ENCODE measurements at regions not wholly inside any gene's neighbourhood (a gene's known extent, or its start where the extent isn't known, plus 50 kb on each side); places are given as distances from the start of the nearest gene placed in this dataset.
"Not testable (repeated sequence)": the region's sequence is repeated elsewhere in the genome, so short reads cannot be mapped to it uniquely, and the experiment has no call there.

- no peak for DNase-seq
Observed at GRCh38 chr4:115187136-115187535, 73.7 kb upstream of the NDST4 start.

- DNase-seq, result not testable (repeated sequence)
Observed at GRCh38 chr4:115179438-115180062, 66.1 kb upstream of the NDST4 start.

- DNase-seq, result not testable (repeated sequence)
Observed at GRCh38 chr4:115178687-115179086, 65.3 kb upstream of the NDST4 start.

- DNase-seq, result no peak
Observed at GRCh38 chr4:115171220-115171619, 57.8 kb upstream of the NDST4 start.

- no peak for DNase-seq
Observed at GRCh38 chr4:115165503-115165902, 52.1 kb upstream of the NDST4 start.

All from hematopoietic multipotent progenitor cell treated with erythropoietin and hydrocortisone succinate and interleukin-3 and kit ligand, for 6 days (in vitro differentiated cells).